ENCODE measurements at regions not wholly inside any gene's neighbourhood (a gene's known extent, or its start where the extent isn't known, plus 50 kb on each side); places are given as distances from the start of the nearest gene placed in this dataset.
"Not testable (repeated sequence)": the region's sequence is repeated elsewhere in the genome, so short reads cannot be mapped to it uniquely, and the experiment has no call there.

- DNase-seq (ENCODE audit: low read depth in 2 of 2): peak in 1 of 2 experiments; percentile 15
Observed at GRCh38 chr16:48054881-48055601, 100.8 kb downstream of the ABCC12 start.

GRCh38 chr16:48053418-48053745 is 102.4 kb downstream of the ABCC12 start:
- DNase-seq (ENCODE audit: low read depth in 2 of 2): no peak

GRCh38 chr16:48052731-48053417 is 102.9 kb downstream of the ABCC12 start:
- no peak for DNase-seq (ENCODE audit: low read depth in 2 of 2)

GRCh38 chr16:48050871-48051270 is 104.9 kb downstream of the ABCC12 start:
- DNase-seq (ENCODE audit: low read depth in 2 of 2): no peak

- no peak for DNase-seq (ENCODE audit: low read depth in 2 of 2)
Observed at GRCh38 chr16:48049847-48050246, 105.9 kb downstream of the ABCC12 start.

- no peak for DNase-seq (ENCODE audit: low read depth in 2 of 2)
Observed at GRCh38 chr16:48047720-48048119, 108.1 kb downstream of the ABCC12 start.

GRCh38 chr16:48047241-48047640 is 108.6 kb downstream of the ABCC12 start:
- no peak for DNase-seq (ENCODE audit: low read depth in 2 of 2)

- no peak for DNase-seq (ENCODE audit: low read depth in 2 of 2)
Observed at GRCh38 chr16:48044117-48044516, 111.7 kb downstream of the ABCC12 start.

- DNase-seq (ENCODE audit: low read depth in 2 of 2): no peak
Observed at GRCh38 chr16:48041981-48042421, 113.8 kb downstream of the ABCC12 start.

- no peak for DNase-seq (ENCODE audit: low read depth in 2 of 2)
Observed at GRCh38 chr16:48035142-48035541, 120.7 kb downstream of the ABCC12 start.

- no peak for DNase-seq (ENCODE audit: low read depth in 2 of 2)
Observed at GRCh38 chr16:48030926-48031325, 124.9 kb downstream of the ABCC12 start.

GRCh38 chr16:48029768-48030167 is 126.0 kb downstream of the ABCC12 start:
- DNase-seq (ENCODE audit: low read depth in 2 of 2): no peak

GRCh38 chr16:48025359-48025758 is 130.4 kb downstream of the ABCC12 start:
- DNase-seq (ENCODE audit: low read depth in 2 of 2): no peak

- no peak for DNase-seq (ENCODE audit: low read depth in 2 of 2)
Observed at GRCh38 chr16:48024042-48024441, 131.8 kb downstream of the ABCC12 start.

GRCh38 chr16:48022496-48022895 is 133.3 kb downstream of the ABCC12 start:
- no peak for DNase-seq (ENCODE audit: low read depth in 2 of 2)

GRCh38 chr16:48020617-48021016 is 135.2 kb downstream of the ABCC12 start:
- DNase-seq (ENCODE audit: low read depth in 2 of 2): not testable (repeated sequence)

- DNase-seq (ENCODE audit: low read depth in 2 of 2): no peak
Observed at GRCh38 chr16:48014349-48015135, 141.3 kb downstream of the ABCC12 start.

GRCh38 chr16:48013491-48013901 is 142.3 kb downstream of the ABCC12 start:
- DNase-seq (ENCODE audit: low read depth in 2 of 2): no peak

GRCh38 chr16:48011878-48012658 is 143.7 kb downstream of the ABCC12 start:
- no peak for DNase-seq (ENCODE audit: low read depth in 2 of 2)

GRCh38 chr16:48011466-48011865 is 144.3 kb downstream of the ABCC12 start:
- no peak for DNase-seq (ENCODE audit: low read depth in 2 of 2)

- no peak for DNase-seq (ENCODE audit: low read depth in 2 of 2)
Observed at GRCh38 chr16:48008011-48008525, 147.7 kb downstream of the ABCC12 start.

All from stimulated activated CD4-positive, alpha-beta T cell treated with anti-CD3 and anti-CD28 coated beads, Interleukin-12 subunit alpha, Interleukin-12 subunit beta, amount 100 ng/mL, for 24 hours (primary cell).